NCI-H2081 (cell line): ENCODE measurements at regions not wholly inside any gene's neighbourhood (a gene's known extent, or its start where the extent isn't known, plus 50 kb on each side); places are given as distances from the start of the nearest gene placed in this dataset.

Source experiments
- DNase-seq, 2 experiments: peaks; one replicate each; lab custom pipeline; 2025; lab: John Stamatoyannopoulos, UW

DNA sequence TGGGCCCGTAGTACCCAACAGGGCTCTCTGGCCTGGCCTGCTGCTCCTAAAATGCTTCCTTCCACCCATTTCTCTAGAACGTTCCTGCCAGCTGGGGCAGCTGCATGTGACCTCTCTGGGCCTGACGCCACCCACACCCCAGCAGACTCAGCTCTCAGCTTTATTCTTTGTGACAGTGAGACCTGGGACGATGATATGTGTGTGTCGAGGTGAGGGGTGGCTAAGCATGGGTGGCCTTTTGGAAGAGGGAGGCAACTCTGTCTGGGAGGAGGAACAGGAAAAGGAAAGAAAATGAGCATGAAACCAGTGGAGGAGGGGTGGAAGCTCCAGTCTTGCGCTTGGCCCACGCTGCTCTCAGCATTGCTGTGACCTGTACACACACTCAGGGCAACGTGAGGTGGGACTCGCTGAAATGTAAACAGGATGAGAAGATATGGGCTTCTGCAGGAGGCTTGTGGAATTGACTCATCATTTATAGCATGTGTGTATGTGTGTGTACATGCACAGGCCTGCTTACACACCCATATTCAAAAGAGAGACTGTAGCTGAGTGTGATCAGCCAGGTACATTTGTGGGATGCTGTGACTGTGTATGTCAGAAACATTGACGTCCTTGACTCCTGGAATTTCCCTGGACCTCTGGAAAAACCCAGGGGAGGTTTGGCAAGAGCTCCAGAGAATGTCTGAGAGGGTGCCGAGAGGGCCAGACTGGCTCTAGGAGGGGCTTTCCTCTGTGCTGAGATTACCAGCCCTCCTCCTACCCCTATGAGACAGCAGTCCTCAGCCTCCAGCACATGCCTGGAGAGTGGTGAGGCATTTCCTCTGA, 137.9 kb downstream of the PJA1 start:
- no peak for DNase-seq

DNA sequence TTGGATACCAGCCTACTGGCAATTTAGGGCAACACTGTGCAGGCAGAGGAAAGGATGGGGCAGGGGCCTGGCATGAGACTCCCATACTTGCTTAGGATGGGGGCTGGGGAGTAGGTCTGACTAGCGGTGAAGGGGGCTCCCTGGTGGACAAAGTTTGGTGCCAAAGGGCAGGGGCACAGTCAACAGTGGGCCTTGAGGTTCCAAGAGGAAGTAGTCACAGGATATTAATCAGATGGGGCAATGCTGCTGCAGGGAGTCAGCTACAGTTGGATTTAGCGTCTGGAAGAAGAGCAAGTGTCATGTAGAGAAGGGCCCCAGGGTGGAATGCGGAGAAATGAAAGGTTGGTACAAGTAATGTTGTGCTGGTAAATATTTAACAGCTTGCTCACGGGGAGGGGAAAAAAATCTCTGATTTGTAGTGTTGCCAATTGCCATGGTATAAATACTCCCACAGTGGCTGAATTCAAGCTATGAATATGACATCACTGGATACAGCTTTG, 139.4 kb downstream of the PJA1 start:
- no peak for DNase-seq

DNA sequence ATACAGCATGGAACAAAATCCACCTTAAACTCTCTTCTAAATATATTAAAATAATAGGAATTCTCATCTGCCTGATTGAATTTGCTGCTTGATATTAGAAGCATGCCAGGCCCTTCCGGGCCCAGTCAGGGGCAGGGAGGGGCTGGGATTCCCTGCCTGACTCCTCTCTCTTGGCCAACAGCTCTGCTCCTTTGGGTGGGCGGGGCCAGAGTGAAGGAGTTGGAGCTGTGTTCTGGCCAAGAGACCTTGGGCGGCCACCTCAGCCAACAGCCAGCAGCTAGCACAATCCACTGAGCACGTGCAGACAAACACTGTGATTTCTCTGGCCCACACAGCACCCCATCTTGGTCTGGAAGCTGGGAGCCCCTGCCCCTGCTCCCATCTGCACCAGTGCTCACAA, 140.3 kb downstream of the PJA1 start:
- no peak for DNase-seq

DNA sequence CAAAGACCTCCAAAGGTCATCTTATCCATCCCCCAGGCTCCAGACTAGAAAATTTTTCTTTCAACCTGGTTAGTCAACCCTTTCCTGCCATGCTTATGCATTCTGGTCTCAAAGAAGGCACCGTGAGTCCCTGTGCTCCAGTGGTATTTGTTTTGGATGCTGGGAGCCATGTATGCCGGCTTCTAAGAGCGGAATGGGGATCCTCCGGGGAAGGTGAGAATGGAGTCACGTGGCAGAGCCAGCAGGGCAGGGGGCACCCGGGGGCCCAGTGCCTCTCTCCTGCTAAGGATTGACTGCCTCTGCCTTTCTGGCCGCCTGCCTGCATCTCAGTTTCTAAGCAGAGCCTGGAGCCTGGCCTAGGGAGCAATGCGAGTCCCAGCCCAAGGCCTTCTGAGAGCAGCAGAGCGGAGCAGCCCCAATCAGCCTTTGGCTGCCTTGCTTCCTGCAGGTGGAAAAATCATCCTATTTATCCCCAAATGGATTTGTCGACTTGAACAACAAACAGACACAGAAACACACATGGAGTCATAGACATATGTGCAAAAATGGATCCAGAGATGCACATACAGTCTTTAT, 141.0 kb downstream of the PJA1 start:
- no peak for DNase-seq

DNA sequence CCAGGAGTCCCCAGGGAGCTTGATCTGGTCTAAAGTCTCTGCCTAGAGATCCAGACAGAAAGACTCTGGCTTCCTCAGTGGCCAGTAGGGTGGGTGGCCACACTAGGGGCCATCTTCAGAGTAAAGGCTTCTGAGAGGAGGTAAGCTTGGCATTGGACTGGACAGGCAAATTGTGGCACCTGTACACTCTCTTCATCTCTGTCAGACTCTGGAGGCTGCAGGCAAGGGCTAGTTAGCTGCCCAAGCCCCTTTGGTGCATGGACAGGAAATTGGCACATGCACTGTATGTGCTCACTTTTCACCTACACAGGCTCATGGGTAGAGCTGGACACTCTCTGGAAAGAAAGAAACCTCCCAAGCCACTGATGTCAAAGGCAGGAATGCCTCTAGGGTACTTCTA, 142.8 kb downstream of the PJA1 start:
- DNase-seq: no peak

DNA sequence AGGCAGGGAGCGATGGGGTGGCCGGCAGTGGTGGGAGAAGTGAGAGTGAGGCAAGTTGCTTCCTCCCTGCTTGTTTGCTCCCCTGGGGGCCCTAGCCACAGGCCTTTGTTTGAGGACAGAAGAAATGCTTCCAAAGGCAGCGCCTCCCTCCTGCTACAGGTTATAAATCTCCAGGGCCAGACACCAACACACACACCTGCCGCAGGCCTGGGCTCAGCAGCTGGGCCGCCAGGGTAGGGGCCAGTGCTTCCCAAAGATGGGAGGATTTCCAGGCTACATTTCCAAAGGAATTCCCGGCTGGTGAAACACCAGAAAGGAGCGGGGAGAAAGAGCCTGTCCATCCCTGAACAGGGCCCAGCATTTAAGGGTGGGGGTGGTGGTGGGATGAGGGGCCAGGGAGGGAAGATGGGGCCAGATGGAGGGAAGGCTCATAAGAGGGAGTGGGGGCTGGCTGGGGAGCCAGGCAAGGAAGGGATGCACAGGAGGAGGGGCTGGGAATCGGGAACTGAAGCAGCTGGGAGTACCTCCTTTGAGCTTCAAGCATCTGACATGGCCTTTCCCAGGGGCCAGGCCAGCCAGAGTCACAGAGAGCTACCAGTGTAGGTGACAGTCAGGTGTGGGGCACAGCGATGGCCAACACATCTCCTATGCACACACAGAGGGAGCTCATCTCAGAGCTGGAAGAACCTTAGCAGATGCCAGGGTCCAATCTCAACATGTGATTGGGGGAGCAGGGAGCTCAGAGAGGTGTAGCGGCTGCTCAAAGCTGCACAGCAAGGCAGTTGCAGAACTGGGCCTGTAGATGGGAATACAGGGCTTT, 143.9 kb downstream of the PJA1 start:
- DNase-seq: peak in 1 of 2 experiments; percentile 1

DNA sequence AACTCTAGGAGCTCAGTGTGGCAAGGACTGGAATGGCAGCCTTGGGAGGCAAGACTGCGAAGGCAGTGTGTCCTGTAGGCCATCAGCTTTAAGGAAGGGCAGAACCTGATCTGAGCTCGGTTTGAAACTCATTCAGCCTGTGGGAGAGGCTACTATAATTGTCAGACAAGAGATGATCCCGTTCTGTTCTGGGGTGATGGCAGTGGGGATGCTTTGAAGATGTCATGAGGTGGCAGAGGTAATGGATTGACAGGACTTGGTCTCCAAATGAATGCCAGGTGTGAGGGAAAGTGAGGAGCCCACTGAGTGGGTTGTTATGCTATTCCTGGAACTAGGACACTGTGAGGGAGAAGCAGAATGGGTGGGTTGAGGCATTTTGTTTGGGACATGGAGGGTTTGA, 144.9 kb downstream of the PJA1 start:
- no peak for DNase-seq

DNA sequence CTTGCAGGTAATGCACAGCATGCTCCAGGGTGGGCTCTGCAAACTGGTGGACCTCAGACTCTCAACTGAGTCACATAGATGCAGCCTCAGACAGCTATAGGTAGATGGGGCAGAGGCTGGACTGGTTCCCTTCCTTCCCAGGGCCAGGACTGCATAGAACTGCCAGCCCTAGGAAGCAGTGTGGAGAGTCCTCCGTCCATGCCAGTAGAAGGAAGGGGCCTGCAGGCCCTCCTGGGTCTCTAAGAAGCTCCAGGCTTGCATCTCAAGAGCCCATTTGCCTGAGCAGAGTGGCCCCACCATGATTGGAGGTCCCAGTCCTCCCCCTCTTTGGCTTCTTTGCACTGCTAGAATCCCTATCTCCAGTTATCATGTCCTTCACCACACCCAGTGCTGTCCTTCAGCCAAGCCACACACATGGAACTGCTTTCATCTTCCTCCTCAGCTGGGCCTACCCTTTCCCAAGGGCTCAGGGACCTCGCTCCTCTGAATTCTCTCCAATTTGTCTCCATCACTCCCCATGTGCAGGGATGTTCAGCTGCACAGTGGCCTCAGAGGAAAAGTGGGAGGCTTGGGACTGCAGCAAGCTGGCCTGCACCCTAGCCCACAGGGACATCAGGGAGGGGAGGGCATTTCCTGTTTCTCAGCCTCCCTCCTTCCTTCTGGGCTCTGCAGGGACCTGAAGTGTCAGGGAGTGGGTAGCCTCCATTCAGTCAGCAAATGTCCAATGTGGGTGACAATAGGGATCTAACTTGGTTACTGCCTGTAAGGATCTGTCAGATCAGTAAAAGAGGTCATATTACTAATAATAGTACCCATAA, 146.0 kb downstream of the PJA1 start:
- DNase-seq: no peak

DNA sequence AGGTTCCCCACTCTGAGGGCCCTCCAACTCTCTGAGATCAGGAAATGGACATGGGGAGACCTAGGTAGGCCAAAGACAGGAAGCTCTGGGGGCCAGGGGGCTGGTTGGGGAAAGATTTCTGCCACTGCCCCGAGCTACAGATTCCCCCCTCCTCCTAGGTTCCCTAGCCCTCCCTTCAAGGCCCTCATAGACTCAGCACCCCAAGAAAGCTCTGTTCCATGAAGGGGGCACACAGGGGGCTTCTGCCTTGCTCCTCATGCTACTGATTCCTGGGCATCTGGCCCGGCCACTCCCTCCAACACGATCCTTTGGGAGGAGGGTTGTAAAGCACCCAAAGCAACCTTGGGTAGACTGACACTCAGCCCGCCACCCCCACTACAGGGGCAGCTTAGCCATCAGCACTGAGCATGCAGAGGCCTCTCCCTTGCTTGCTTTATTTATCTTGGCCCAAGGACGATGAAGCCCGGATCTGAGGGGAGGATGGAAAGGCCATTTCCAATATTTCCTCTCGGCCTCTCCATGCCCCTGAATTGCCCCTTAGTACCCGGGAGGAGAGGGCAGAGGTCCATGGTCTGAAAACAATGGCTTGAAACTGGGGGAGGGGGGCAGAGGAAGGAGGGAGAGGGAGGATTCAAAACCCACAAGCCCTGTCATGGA, 146.7 kb downstream of the PJA1 start:
- DNase-seq: no peak

DNA sequence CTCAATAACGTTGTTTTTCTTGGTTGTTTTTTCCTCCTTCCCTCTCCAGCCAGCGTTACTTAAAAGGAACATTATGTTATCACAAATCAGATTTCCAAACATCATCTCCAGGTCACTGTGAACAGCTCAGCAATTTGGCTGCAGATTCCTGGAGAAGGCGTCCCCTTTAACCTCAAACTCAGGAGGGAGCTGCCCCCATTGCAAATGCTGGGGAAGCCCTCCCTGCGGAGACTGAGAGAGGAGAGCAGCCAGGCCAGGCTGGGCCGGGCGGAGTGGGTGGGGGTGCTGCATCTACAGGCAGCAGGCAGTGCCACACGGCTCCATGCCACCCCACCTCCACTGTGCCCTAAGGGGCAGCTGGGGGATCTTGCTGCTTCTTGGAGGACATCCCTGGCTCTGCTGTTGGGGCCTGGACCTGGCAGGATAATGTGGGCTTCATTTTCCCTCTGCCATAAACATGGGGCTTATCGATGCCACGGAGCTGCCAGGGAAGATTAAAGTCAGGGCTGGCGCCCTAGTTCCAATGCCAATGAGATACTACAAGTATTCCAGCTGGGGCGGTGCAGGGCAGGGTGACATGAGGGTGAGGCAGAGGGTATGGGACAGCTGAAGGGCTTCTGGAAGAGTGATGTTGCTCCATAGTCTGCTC, 148.8 kb downstream of the PJA1 start:
- no peak for DNase-seq

DNA sequence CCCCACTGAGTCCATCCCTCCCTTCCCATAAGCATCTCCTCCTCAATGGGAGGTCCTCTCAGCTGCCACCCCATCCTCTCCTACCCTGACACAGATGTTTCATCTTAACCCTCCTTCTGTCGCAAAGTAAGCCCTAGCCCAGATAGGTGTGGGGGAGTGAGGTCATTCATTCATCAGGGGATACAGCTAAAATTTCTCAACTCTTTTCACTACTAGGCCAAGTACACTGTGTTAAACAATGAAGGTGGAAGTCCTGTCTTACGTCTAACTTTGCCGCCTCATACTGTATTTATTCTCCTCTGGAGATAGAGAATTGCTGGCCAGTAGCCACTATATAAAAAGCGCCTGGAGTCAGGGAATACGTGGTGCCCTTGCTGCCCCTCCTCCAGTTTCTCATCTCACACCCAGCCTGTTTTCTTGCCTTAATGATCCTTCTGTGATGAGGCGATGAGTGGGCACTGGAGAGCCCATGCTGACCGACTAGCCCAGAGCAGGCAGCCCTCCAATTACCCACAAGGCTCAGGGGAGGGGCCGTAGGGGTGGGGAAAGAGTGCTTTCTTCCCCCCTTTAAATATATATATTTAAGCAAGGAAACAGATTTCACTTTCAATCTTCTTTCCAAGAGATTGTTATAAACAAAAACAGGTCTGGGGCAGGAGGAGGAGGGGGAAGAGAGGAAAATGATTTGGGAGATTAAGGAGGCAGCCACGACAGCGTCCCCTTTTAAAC, 149.5 kb downstream of the PJA1 start:
- DNase-seq: no peak

DNA sequence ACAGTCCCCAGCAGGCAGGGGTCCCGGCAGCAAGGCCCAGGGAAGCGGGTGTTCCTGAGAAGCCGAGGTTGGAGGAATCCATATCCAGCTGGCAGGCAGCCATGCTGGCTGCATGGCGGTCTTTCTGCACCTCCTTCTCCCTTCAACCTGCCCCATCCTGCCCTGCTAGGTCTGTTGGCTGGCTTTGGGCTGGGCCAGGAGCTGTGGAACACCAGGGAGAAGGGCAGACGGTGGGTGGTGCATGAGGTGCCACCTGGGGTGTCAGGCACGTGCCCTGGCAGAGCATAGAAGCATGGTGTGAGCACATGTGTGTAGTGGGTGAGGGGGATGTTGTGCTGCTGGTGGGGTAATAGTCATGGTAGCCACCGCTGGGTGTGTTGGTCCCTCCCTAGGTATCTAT, 150.1 kb downstream of the PJA1 start:
- DNase-seq: no peak

DNA sequence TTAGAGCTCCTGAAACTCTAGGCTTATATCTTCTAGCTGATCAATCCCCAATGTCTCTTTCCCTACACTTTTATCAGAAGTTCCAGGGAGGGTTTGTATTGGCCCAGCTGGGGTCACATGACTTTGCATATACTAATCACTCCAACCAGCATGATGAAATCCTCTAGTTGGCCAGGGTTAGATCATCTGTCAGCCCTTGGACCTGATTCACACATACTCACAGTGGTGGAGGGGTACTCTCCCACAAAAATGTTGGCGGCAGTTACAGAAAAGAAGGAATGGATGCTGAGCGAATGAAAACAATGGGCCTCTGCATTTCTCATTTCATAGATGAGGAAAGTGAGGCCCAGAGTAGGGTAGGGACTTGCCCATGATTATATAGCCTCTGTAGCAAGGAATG, 151.1 kb downstream of the PJA1 start:
- no peak for DNase-seq

DNA sequence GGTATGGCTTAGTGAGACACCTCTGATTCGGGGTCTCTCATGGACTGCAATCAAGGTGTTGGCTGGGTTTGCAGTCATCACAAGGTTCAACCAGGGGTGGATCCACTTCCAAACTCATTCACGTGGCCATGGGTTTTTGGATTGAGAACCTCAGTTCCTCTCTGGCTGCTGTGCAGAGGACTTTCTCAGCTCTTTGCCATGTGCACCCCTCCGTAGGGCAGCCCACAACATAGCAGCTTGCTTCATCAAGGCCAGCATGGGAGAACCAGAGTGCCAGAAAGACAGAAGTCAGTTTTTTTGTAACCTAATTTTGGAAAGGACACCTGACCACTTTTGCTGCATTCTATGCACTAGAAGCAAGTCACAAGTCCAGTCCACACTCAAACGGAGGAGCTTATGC, 154.9 kb downstream of the PJA1 start:
- no peak for DNase-seq

DNA sequence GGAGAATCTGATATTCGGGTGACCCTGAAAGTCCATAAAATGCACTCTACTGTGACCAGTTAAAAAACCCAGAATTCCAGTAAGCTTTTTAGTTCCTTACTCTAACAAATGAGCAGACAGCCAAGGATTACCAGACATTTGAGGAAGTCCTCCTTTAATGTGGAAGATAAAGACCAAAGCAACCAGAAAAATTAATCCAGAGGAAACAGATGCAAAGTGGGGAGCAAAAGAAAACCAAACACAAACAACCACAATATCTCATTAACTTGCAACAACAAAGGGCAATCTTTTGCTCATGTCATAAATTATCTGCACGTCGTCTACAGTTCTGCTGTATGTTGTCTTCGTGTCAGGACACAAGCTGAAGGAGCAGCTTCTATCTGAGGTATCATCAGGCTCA, 164.4 kb downstream of the PJA1 start:
- no peak for DNase-seq

DNA sequence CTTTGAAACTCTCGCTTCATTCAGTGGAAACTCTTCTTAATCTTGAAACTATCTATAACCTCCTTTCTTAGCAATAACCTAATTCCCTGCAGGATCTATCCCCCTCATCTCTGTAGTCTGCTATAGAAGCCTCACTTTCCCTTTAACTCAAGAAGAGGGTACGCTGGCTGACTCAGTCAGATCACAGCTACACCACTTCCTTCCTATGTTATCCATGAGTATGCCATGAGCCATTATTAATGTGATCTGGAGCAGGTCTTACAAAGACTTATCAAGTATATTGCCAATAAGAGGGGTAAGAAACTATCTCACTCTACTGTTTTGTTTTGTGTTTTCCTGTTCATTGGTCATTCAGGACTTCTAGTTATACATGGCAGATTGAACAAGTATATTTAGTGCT, 165.3 kb downstream of the PJA1 start:
- no peak for DNase-seq

DNA sequence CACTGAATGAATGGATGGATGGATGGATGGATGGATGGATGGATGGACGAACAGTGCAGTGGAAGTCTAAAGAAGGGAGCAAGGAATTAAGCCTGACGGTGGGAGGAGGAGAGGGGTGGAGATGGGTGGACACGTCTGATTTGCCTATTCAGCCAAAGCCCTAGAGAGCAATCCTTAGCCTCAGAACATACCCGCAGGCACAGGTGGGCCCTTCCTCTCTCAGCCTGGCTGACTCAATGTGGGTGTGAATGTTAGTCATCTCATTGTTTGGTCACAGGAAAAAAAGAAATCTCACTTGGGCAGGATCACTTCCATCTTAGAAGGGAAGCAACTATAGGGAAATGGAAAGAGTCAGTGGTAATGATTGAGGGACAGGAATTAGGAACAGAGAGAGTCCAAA, 165.9 kb downstream of the PJA1 start:
- DNase-seq: no peak

DNA sequence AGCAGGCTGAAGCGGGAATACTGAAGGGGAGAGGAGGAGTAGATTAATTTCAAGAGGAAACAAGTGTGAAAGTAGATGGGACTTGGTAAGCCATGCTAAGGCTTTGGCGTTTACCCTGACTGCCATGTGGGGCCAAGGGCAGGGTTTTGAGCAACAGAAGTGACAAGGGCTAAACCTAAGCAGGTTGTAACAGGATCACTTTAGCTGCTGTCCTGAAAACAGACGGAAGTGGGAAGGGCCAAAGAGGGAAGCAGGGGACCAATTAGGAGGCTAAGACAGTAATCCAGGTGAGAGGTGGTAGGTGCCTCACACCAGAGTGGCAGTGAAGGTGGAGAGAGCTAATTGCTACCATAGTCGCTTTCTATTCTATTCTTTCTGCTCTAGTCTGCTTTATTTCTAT, 166.5 kb downstream of the PJA1 start:
- no peak for DNase-seq

DNA sequence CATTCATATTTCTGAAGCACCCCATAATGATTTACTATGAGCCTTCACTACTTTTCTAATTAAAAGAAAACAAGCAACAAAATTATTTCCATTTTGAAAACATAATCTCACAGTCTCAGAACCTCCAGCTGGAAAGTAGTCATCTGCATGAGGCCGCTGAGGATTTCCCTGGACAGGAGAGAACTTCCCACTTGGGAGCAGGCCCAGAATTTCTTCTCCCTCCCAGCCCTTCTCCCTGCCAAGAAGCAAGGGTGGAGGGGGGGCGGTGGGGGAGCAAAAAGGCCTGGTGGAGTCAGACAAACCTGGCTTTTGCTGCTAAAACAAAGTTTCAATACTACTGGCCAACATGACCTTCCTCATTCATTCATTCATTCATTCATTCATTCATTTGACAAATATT, 167.3 kb downstream of the PJA1 start:
- DNase-seq: no peak

DNA sequence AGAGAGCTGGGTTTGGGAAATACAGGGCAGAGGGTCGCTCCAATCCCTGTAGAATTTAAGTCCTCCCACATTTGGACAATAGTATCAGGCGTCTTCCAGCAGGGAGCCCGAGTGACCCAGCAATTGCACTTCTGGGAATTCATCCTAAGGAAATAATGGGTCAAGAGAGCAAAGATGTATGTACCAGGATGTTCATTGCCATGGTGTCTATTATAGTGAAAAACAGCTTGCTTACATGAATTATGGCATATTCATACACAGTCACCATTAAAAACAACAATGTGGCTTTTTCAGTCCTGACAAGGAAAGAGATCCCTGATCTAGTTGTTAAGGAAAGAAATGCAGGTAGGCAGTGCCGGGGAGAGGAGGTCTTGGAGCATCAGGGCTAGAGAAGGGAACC, 167.7 kb downstream of the PJA1 start:
- no peak for DNase-seq
